ENCODE measurements at regions not wholly inside any gene's neighbourhood (a gene's known extent, or its start where the extent isn't known, plus 50 kb on each side); places are given as distances from the start of the nearest gene placed in this dataset.
"Not testable (repeated sequence)": the region's sequence is repeated elsewhere in the genome, so short reads cannot be mapped to it uniquely, and the experiment has no call there.

- DNase-seq: no peak
Observed at GRCh38 chr9:110068212-110068611, 139.7 kb downstream of the C9orf152 start.

GRCh38 chr9:110069326-110070248, 138.4 kb downstream of the C9orf152 start:
- no peak for DNase-seq

GRCh38 chr9:110072597-110073355, 135.2 kb downstream of the C9orf152 start:
- no peak for DNase-seq

DNA sequence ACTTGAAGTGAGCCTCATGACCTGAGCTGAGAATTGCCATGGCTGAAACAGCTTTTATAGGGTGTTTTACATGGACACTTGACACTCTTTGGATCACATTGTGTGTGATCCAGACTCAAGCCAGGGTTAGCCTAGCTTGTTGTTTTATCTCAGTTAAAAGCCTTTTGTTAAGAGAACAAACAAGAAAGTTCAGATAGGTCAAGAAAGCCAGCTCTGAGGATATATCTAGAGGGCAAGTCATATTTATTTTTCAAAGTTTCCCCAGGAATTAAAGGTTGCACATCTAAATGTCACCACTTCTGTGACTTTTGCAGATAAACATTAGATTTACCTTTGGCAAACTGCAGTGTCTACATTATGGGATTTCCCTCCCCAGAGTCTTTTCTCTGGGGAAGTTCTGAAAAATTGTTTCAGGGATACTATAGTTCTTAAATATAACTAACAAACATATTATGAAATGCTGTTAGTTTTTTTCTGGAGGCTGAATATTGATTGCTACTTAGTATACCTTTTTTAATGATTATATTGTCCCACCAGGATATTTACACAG, 134.5 kb downstream of the C9orf152 start:
- no peak for DNase-seq

GRCh38 chr9:110076894-110077725, 130.8 kb downstream of the C9orf152 start:
- no peak for DNase-seq

DNA sequence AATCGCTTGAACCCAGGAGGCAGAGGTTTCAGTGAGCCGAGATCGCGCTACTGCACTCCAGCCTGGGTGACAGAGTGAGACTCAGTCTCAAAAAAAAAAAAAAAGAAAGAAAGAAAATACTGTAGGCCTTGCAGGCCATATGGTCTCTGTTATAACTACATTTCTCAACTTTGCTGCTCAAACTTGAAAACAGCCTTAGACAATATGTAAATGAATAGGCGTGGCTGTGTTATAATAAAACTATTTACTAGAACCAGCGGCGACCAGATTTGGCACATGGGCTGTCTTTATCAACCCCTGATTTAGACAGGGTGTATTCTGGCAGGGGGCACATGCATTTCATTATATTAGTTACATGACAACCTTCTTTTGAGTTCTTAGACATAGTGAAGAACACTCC, 130.0 kb downstream of the C9orf152 start:
- no peak for DNase-seq

DNA sequence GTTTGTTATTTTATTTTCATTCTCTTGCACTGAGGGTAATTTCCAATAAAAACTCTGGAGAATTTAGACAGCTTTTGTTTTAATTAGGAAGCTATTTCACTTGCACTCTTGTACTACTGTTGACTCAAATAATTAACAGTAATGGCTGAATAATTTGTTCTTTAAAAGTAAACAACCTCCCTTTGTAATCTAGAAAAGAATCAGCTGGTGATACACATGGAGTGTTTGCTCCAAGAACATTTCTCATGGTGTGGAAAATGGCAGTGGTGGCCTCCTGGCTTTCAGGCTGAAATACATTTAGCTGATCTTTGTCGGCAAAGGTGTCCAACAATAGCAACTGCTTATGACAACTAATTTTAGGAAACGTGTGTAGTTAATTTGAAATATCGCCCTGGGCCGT, 129.4 kb downstream of the C9orf152 start:
- DNase-seq: no peak

GRCh38 chr9:110081395-110081794, 126.6 kb downstream of the C9orf152 start:
- no peak for DNase-seq

DNA sequence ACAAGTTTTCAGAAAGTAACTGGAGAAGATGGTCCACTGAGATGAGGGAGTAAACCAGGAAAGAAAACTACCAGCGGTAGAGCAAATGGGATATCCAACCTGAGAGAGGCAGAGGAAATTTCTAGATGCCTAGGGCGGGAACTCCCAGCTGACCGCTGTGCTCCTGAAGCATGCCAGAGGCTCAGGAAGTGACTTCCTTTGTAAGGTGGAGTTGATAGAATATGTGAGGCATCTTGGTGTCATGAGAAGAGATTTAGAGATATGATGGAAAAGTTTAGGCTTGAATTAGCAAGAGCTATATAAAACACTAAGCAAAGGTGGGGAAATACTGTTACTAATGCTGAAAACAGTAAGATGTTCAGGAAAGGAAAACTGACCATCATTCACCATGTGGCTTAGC, 124.1 kb downstream of the C9orf152 start:
- DNase-seq: no peak

GRCh38 chr9:110086537-110086936, 121.4 kb downstream of the C9orf152 start:
- no peak for DNase-seq

- DNase-seq: no peak
Observed at GRCh38 chr9:110087605-110088004, 120.4 kb downstream of the C9orf152 start.

DNA sequence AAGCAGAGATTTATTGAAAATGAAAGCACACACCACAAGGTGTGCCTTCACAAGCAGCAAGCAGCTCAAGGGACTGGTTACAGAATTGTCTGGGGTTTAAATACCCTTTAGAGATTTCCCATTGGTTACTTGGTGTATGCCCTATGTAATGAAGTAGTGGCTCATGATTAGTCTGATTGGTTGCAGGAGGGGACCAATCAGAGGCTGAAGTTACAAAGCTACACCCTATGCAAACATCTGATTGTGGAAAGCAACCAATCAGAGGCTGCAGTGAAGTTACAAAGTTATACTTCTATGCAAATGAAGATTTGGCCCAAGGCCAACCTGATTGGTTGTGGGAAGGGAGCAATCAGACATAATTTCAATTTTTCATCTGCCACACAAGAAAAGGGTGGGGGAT, 119.9 kb downstream of the C9orf152 start:
- DNase-seq: no peak

DNA sequence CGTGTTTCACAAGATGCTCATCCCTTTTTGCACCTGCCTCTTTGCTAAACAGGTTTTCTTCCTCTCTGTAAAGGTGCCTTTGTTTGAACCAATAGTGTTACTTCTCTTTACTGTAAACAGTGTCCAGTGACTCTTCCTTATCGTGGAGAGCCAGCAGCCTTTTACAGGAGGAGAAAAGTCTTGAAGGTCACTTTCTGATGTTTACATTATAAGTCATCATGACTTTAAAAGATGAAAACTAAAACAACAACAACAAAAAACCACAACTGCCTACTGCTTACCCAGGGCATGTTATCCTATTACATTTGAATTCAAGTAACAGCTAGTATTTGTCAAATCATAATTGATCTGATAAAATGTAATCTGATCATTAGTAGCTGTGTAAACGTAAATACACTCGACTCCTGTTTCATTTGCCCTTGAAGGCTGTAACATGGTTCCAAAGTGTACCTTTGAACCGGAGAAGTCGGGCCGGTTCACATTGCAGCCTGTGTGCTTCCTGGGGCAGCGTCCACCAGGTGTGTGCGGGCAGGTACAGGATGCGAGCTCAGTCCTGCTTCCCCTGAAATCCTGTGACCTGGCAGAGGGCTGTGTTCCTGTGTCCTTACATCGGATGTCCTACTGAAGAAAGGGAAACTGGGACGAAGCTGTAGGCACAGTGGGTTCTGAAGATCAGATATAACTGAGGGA, 118.1 kb downstream of the C9orf152 start:
- DNase-seq: no peak

DNA sequence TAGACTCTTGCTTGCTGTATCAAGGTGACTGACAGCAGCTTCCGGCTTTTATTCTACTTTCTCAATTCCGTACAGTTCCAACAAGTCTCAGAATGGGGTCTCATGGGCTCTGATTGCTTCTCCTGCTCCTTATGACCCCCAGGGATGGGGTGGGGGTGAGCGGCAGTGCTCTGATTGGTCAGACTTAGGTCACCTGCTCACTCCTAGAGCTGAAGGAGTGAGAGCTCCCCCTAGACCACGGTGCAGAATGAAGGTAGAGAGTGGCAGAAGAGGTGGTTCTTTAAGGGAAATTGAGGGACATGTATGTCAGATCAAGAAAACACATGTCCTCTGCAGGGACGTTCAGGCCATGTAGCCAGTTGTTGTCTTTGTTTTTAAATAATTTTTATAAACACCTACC, 115.2 kb downstream of the C9orf152 start:
- no peak for DNase-seq

DNA sequence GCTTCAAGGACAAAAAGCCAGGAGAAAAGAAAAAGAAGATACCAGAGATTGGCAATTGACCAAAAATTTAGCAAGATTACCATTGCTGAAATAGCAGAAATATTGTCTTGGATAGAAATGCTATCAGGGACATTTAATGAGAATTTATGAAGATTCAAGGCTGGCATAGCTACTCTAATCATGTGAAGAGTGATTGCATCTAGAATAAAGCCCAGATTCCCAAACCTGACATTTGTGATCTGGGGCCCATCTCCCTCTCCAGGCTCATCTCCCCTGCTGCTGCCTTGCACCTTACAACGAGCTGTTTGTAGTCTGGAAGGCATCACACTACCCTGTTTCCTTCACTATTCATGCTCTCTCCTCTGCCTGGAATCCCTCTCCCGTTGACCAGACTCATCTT, 114.5 kb downstream of the C9orf152 start:
- no peak for DNase-seq

DNA sequence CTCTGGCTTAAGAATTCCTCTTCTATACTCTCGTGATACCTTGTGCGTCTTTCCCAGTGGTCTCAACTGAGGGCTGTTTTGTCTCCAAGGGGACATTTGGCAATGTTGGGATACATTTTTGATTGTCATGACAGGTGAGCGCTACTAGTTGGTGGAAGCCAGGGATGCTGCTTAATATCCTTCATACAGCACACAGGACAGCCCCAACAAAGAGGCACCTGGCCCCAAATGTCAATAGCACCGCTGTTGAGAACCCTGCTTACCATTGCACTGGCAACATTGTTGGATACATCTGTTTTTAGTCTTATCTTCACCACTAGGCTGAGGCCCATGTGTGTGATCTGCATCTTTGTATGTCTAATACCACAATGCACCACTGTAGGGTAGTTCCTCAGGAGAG, 114.1 kb downstream of the C9orf152 start:
- no peak for DNase-seq

GRCh38 chr9:110095161-110095595, 112.8 kb downstream of the C9orf152 start:
- no peak for DNase-seq

- no peak for DNase-seq
Observed at GRCh38 chr9:110095776-110096175, 112.2 kb downstream of the C9orf152 start.

GRCh38 chr9:110096674-110097073, 111.3 kb downstream of the C9orf152 start:
- not testable (repeated sequence) for DNase-seq

- DNase-seq: no peak
Observed at GRCh38 chr9:110099236-110100095, 108.5 kb downstream of the C9orf152 start.

GRCh38 chr9:110101531-110102161, 106.3 kb downstream of the C9orf152 start:
- DNase-seq: no peak
